Adrenal gland (tissue), 5 donors: ENCODE measurements at regions not wholly inside any gene's neighbourhood (a gene's known extent, or its start where the extent isn't known, plus 50 kb on each side); places are given as distances from the start of the nearest gene placed in this dataset.

Experiments
- POLR2A ChIP-seq, 2 donors: fragments of 450-650 bp; IDR thresholded peaks; one replicate each; pipeline ENCODE4 v1.6.1; 2017; ENCODE audit warnings: antibody characterized with exemption in 2 of 2, mild to moderate bottlenecking in 2 of 2, moderate library complexity in 1 of 2
- TF ChIP-seq, protein P1 (sequence below), 6 experiments: fragments of 450-650 bp in 4 of 6; fragments of 200-600 bp in 2 of 6; sonication (generic) in 1 of 6; IDR thresholded peaks; 1 replicate in 5 of 6; 2 replicates in 1 of 6; pipeline versions ENCODE4 v1.5.1 to v1.8.0; 2016 to 2021; ENCODE audit warnings: antibody characterized with exemption in 6 of 6, mild to moderate bottlenecking in 2 of 6, moderate library complexity in 1 of 6
- donor health status: DM: no; HTN: no; CAD: no.

GRCh38 chr17:70624211-70624610 lies 454.9 kb downstream of the KCNJ2 start:
- TF ChIP-seq, protein P1, sequence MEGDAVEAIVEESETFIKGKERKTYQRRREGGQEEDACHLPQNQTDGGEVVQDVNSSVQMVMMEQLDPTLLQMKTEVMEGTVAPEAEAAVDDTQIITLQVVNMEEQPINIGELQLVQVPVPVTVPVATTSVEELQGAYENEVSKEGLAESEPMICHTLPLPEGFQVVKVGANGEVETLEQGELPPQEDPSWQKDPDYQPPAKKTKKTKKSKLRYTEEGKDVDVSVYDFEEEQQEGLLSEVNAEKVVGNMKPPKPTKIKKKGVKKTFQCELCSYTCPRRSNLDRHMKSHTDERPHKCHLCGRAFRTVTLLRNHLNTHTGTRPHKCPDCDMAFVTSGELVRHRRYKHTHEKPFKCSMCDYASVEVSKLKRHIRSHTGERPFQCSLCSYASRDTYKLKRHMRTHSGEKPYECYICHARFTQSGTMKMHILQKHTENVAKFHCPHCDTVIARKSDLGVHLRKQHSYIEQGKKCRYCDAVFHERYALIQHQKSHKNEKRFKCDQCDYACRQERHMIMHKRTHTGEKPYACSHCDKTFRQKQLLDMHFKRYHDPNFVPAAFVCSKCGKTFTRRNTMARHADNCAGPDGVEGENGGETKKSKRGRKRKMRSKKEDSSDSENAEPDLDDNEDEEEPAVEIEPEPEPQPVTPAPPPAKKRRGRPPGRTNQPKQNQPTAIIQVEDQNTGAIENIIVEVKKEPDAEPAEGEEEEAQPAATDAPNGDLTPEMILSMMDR (IDR thresholded peaks at IDR 0.05): no peak
- TF ChIP-seq POLR2A (IDR thresholded peaks at IDR 0.05): no peak
